Fibroblast of lung (primary cell): ENCODE measurements at regions not wholly inside any gene's neighbourhood (a gene's known extent, or its start where the extent isn't known, plus 50 kb on each side); places are given as distances from the start of the nearest gene placed in this dataset.

Experiments used
- DNase-seq, 2 donors: peaks; one replicate each; pipeline versions ENCODE4 v3.0.0 to v3.0.0-alpha.2; 2010; ENCODE audit warnings: low read depth in 2 of 2
- H2AFZ ChIP-seq: 2 replicates; pipeline ENCODE4 v1.5.1; 2012; ENCODE audit warnings: low read length, control low read depth, inconsistent platforms
- H3K27ac ChIP-seq: 2 replicates; pipeline ENCODE4 v1.5.1; 2011; ENCODE audit warnings: low read length, control low read depth; ENCODE audit not compliant: insufficient read depth
- H3K27me3 ChIP-seq: 2 replicates; pipeline ENCODE4 v1.5.1; 2011; ENCODE audit warnings: mild to moderate bottlenecking, low read length; ENCODE audit not compliant: control insufficient read depth, insufficient read depth
- H3K36me3 ChIP-seq: 2 replicates; pipeline ENCODE4 v1.5.1; 2011; ENCODE audit warnings: low read length; ENCODE audit not compliant: control insufficient read depth, insufficient read depth
- H3K4me1 ChIP-seq: 2 replicates; pipeline ENCODE4 v1.5.1; 2011; ENCODE audit warnings: low read length; ENCODE audit not compliant: control insufficient read depth, insufficient read depth; ENCODE audit errors: extremely low read depth
- H3K4me2 ChIP-seq: 2 replicates; pipeline ENCODE4 v1.5.1; 2011; ENCODE audit warnings: low read length, control low read depth; ENCODE audit not compliant: insufficient read depth; ENCODE audit errors: extremely low read depth
- H3K4me3 ChIP-seq, 4 experiments: fragments of 200-600 bp in 1 of 4; sonication (generic) in 1 of 4; replicated peaks in 1 of 4; 2 replicates each; pipeline ENCODE4 v1.5.1; 2011 to 2016; ENCODE audit warnings: low read length in 4 of 4, low read depth in 3 of 4, mild to moderate bottlenecking in 3 of 4, control low read depth in 2 of 4, inconsistent platforms in 1 of 4, mixed read lengths in 1 of 4; ENCODE audit not compliant: insufficient read depth in 1 of 4; ENCODE audit errors: control extremely low read depth in 1 of 4
- H3K79me2 ChIP-seq: 2 replicates; pipeline ENCODE4 v1.5.1; 2012; ENCODE audit warnings: mild to moderate bottlenecking, low read length, inconsistent platforms; ENCODE audit not compliant: control insufficient read depth, insufficient read depth
- H3K9ac ChIP-seq: 2 replicates; pipeline ENCODE4 v1.5.1; 2011; ENCODE audit warnings: mild to moderate bottlenecking, low read length, control low read depth; ENCODE audit not compliant: insufficient read depth
- H3K9me3 ChIP-seq: 2 replicates; pipeline ENCODE4 v1.5.1; 2012; ENCODE audit warnings: low read depth, low read length; ENCODE audit not compliant: control insufficient read depth, insufficient read depth
- H4K20me1 ChIP-seq: 2 replicates; pipeline ENCODE4 v1.5.1; 2011; ENCODE audit warnings: low read length; ENCODE audit not compliant: control insufficient read depth, insufficient read depth; ENCODE audit errors: extremely low read depth
- CTCF ChIP-seq, 2 donors: IDR thresholded peaks in 1 of 2; conservative IDR thresholded peaks in 1 of 2; 1 replicate in 1 of 2; 2 replicates in 1 of 2; pipeline ENCODE4 v1.5.1; 2011 to 2012; ENCODE audit warnings: low read length in 2 of 2, control low read depth in 1 of 2, inconsistent platforms in 1 of 2, low read depth in 1 of 2, mild to moderate bottlenecking in 1 of 2
- EZH2 ChIP-seq: IDR thresholded peaks from 2 replicates; pipeline ENCODE4 v1.5.1; 2012; ENCODE audit warnings: low read length, control low read depth, mild to moderate bottlenecking; ENCODE audit errors: missing control alignments

GRCh38 chr9:88905506-88905905, 85.8 kb upstream of the S1PR3 start:
- Histone ChIP-seq H3K27ac (no peak overlapping the region), H3K4me3 (no peak overlapping the region), H2AFZ (no peak overlapping the region), H3K36me3 (no peaks in the 10 kb centered on the region), H3K4me2 (no peak overlapping the region), H4K20me1 (no peaks in the 10 kb centered on the region), H3K27me3 (no peaks in the 10 kb centered on the region), H3K9ac (no peak overlapping the region), H3K9me3 (no peaks in the 10 kb centered on the region), H3K79me2 (no peaks in the 10 kb centered on the region), H3K4me1 (no peaks in the 10 kb centered on the region)
- TF ChIP-seq CTCF (conservative IDR thresholded peaks at IDR 0.05 in 1 of 2, IDR thresholded peaks at IDR 0.05 in 1 of 2; ENCODE audit: low read depth in 1 of 2, low read length in 2 of 2) (no peak), EZH2 (no peak)
- DNase-seq: peak; percentile 18 to 43

GRCh38 chr9:88915916-88916315, 75.4 kb upstream of the S1PR3 start:
- H3K9me3 ChIP-seq: no peaks in the 10 kb centered on the region
- no peak overlapping the region for H3K4me3 ChIP-seq
- H3K79me2 ChIP-seq: no peaks in the 10 kb centered on the region
- DNase-seq: no peak
- no peak overlapping the region for H3K27ac ChIP-seq
- H3K9ac ChIP-seq: no peak overlapping the region
- no peaks in the 10 kb centered on the region for H3K36me3 ChIP-seq
- no peaks in the 10 kb centered on the region for H4K20me1 ChIP-seq
- no peak overlapping the region for H3K4me2 ChIP-seq
- H2AFZ ChIP-seq: no peak overlapping the region
- H3K27me3 ChIP-seq: no peaks in the 10 kb centered on the region
- H3K4me1 ChIP-seq: no peaks in the 10 kb centered on the region
- TF ChIP-seq EZH2 (no peak), CTCF (conservative IDR thresholded peaks at IDR 0.05 in 1 of 2, IDR thresholded peaks at IDR 0.05 in 1 of 2; ENCODE audit: low read depth in 1 of 2, low read length in 2 of 2) (no peak)

- Histone ChIP-seq H3K79me2 (no peaks in the 10 kb centered on the region), H3K9ac (no peak overlapping the region), H3K36me3 (no peaks in the 10 kb centered on the region), H3K27ac (no peak overlapping the region), H3K4me2 (no peak overlapping the region), H2AFZ (no peak overlapping the region), H3K4me1 (no peaks in the 10 kb centered on the region), H3K4me3 (no peak overlapping the region), H3K9me3 (no peaks in the 10 kb centered on the region), H3K27me3 (no peaks in the 10 kb centered on the region), H4K20me1 (no peaks in the 10 kb centered on the region)
- TF ChIP-seq EZH2 (no peak), CTCF (conservative IDR thresholded peaks at IDR 0.05 in 1 of 2, IDR thresholded peaks at IDR 0.05 in 1 of 2; ENCODE audit: low read depth in 1 of 2, low read length in 2 of 2) (no peak)
- DNase-seq: no peak
These were observed 74.4 kb upstream of the S1PR3 start for GRCh38 chr9:88916894-88917293.
